WTC11 (cell line): ENCODE measurements at regions not wholly inside any gene's neighbourhood (a gene's known extent, or its start where the extent isn't known, plus 50 kb on each side); places are given as distances from the start of the nearest gene placed in this dataset.

ENCODE experiments used
- ATAC-seq: fragments of 200-7000 bp; cut with Tn5 transposase; 2 replicates; pipeline ENCODE4 v1.10.0; 2021; ENCODE audit warnings: mild to moderate bottlenecking, moderate library complexity
- CTCF ChIA-PET: fragments of 300-600 bp; sonication (Branson Sonifier 250); formaldehyde crosslinking; loops from one replicate; lab custom pipeline; 2021; ENCODE audit warnings: antibody characterized with exemption; lab: Charles Lee
- POLR2A ChIA-PET: fragments of 350-600 bp; sonication (Branson Sonifier 250); formaldehyde crosslinking; loops from one replicate; lab custom pipeline; 2021; ENCODE audit warnings: antibody characterized with exemption; lab: Charles Lee
- DNase-seq: peaks from one replicate; pipeline ENCODE4 v3.0.0; 2021; ENCODE audit warnings: low spot score
- H3K27ac Mint-ChIP-seq: 2 replicates; pipeline ENCODE4 v1.8.0; 2021; ENCODE audit warnings: mixed read lengths
- H3K27me3 Mint-ChIP-seq: 2 replicates; pipeline ENCODE4 v1.8.0; 2021; ENCODE audit warnings: low read depth, mild to moderate bottlenecking, moderate library complexity, mixed read lengths
- H3K36me3 Mint-ChIP-seq: 2 replicates; pipeline ENCODE4 v1.8.0; 2021; ENCODE audit warnings: mixed read lengths
- H3K4me1 Mint-ChIP-seq: 2 replicates; pipeline ENCODE4 v1.8.0; 2022; ENCODE audit warnings: mixed read lengths
- H3K4me3 Mint-ChIP-seq: 2 replicates; pipeline ENCODE4 v1.8.0; 2021; ENCODE audit warnings: mild to moderate bottlenecking, moderate library complexity, mixed read lengths
- H3K9me3 Mint-ChIP-seq: 2 replicates; pipeline ENCODE4 v1.8.0; 2021; ENCODE audit warnings: mixed read lengths
- CREM ChIP-seq: sonication (generic); formaldehyde crosslinking; IDR thresholded peaks from 2 replicates; pipeline ENCODE4 v1.8.1; 2022; ENCODE audit warnings: mild to moderate bottlenecking, missing genetic modification reagents, moderate library complexity
- ESRRA ChIP-seq: sonication (generic); formaldehyde crosslinking; IDR thresholded peaks from 2 replicates; pipeline ENCODE4 v1.8.1; 2022; ENCODE audit warnings: mild to moderate bottlenecking, missing genetic modification reagents, borderline replicate concordance
- MYBL2 ChIP-seq: sonication (generic); formaldehyde crosslinking; IDR thresholded peaks from 2 replicates; pipeline ENCODE4 v1.8.1; 2023; ENCODE audit warnings: mild to moderate bottlenecking, moderate library complexity, missing genetic modification reagents
- NFE2L1 ChIP-seq: sonication (generic); formaldehyde crosslinking; IDR thresholded peaks from 2 replicates; pipeline ENCODE4 v1.8.1; 2023; ENCODE audit warnings: missing genetic modification reagents
- NR3C1 ChIP-seq: sonication (generic); formaldehyde crosslinking; conservative IDR thresholded peaks from 2 replicates; pipeline ENCODE4 v1.8.1; 2023; ENCODE audit warnings: low read depth, mild to moderate bottlenecking, missing genetic modification reagents
- TEAD4 ChIP-seq: sonication (generic); formaldehyde crosslinking; IDR thresholded peaks from 2 replicates; pipeline ENCODE4 v1.8.0; 2022; ENCODE audit warnings: mild to moderate bottlenecking, missing genetic modification reagents
- ZNF138 ChIP-seq: sonication (generic); formaldehyde crosslinking; conservative IDR thresholded peaks from 2 replicates; pipeline ENCODE4 v1.8.1; 2022; ENCODE audit warnings: mild to moderate bottlenecking, moderate library complexity, missing genetic modification reagents
- ZNF423 ChIP-seq: fragments of 250-450 bp; sonication (Bioruptor Pico); IDR thresholded peaks from 2 replicates; pipeline ENCODE4 v2.1.2; 2022; ENCODE audit warnings: mild to moderate bottlenecking, moderate library complexity
- ZNF671 ChIP-seq: fragments of 250-450 bp; sonication (Bioruptor Pico); IDR thresholded peaks from 2 replicates; pipeline ENCODE4 v1.8.0; 2021; ENCODE audit warnings: mild to moderate bottlenecking
- TF ChIP-seq, protein P1 (sequence below): sonication (generic); formaldehyde crosslinking; IDR thresholded peaks from 2 replicates; pipeline ENCODE4 v1.8.1; 2022; ENCODE audit warnings: mild to moderate bottlenecking, moderate library complexity, missing genetic modification reagents
- TF ChIP-seq, protein P2 (sequence below): sonication (generic); formaldehyde crosslinking; IDR thresholded peaks from 2 replicates; pipeline ENCODE4 v1.8.0; 2023; ENCODE audit warnings: missing genetic modification reagents, mild to moderate bottlenecking, borderline replicate concordance
- TF ChIP-seq, protein P3 (sequence below): fragments of 250-450 bp; sonication (Bioruptor Pico); IDR thresholded peaks from 2 replicates; pipeline ENCODE4 v1.9.0; 2021; ENCODE audit warnings: mild to moderate bottlenecking
- TF ChIP-seq, protein P4 (sequence below): fragments of 250-450 bp; sonication (Bioruptor Pico); conservative IDR thresholded peaks from 2 replicates; pipeline ENCODE4 v1.9.0; 2021; ENCODE audit warnings: mild to moderate bottlenecking
- TF ChIP-seq, protein P5 (sequence below): sonication (generic); formaldehyde crosslinking; IDR thresholded peaks from 2 replicates; pipeline ENCODE4 v1.8.1; 2023; ENCODE audit warnings: mild to moderate bottlenecking, missing genetic modification reagents, moderate library complexity
- TF ChIP-seq, protein P6 (sequence below): fragments of 250-450 bp; sonication (Bioruptor Pico); IDR thresholded peaks from 2 replicates; pipeline ENCODE4 v1.9.0; 2021; ENCODE audit warnings: mild to moderate bottlenecking

DNA sequence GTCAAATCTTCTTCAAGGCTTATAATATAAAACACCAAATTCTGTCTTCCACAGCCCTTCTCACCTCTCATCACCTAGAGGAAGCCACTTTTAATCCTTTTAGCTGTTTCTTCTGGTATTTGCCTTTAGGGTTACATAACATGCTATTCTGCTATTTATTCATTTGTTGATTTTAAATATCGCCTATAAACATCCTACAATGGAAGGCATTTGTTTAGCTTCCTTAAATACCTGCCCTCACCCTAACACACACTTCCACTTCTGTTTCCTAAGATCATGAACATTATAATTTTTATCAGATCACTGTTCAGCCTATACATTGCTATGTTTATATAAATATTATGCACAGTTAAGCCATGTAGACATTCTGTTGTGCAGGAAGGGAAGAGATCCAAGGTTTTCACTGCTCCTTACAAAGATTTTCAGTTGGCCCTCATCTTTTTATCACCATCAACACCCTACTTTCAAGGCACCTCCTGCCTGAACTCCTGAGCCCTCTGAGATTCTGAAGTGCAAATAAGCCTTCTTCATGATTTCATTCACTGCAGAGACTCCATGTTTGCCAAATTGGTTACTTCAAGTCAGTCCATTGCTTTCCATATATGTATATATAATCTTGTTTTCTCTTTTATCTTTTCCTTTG, 356.9 kb upstream of the ACTBL2 start:
- CTCF ChIA-PET: interaction anchor here (1.1 kb wide), 1 partner anchor 191 kb away, joined by 7 read pairs; no protein-coding TSS in a partner anchor
- Mint-ChIP-seq H3K4me3 (no peak overlapping the region), H3K27ac (no peak overlapping the region), H3K9me3 (peaks cover 17% of the 10 kb centered on the region), H3K36me3 (peaks cover 18% of the 10 kb centered on the region), H3K4me1 (peaks cover 51% of the 10 kb centered on the region), H3K27me3 (no peaks in the 10 kb centered on the region)
- no peak for DNase-seq
- POLR2A ChIA-PET: interaction anchor here (0.8 kb wide), 1 partner anchor 66 kb away, joined by 3 read pairs; no protein-coding TSS in a partner anchor
- no peak for ATAC-seq
- TF ChIP-seq MYBL2 (CRISPR knock-in tag) (no peak), NR3C1 (no peak), ZNF671 (CRISPR knock-in tag) (no peak), CREM (CRISPR knock-in tag) (no peak), ESRRA (CRISPR knock-in tag) (no peak), ZNF423 (CRISPR knock-in tag) (no peak), NFE2L1 (CRISPR knock-in tag) (no peak), TEAD4 (CRISPR knock-in tag) (no peak), ZNF138 (no peak)
- TF ChIP-seq, protein P1, sequence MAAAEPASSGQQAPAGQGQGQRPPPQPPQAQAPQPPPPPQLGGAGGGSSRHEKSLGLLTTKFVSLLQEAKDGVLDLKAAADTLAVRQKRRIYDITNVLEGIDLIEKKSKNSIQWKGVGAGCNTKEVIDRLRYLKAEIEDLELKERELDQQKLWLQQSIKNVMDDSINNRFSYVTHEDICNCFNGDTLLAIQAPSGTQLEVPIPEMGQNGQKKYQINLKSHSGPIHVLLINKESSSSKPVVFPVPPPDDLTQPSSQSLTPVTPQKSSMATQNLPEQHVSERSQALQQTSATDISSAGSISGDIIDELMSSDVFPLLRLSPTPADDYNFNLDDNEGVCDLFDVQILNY (CRISPR knock-in tag): no peak
- TF ChIP-seq, protein P2, sequence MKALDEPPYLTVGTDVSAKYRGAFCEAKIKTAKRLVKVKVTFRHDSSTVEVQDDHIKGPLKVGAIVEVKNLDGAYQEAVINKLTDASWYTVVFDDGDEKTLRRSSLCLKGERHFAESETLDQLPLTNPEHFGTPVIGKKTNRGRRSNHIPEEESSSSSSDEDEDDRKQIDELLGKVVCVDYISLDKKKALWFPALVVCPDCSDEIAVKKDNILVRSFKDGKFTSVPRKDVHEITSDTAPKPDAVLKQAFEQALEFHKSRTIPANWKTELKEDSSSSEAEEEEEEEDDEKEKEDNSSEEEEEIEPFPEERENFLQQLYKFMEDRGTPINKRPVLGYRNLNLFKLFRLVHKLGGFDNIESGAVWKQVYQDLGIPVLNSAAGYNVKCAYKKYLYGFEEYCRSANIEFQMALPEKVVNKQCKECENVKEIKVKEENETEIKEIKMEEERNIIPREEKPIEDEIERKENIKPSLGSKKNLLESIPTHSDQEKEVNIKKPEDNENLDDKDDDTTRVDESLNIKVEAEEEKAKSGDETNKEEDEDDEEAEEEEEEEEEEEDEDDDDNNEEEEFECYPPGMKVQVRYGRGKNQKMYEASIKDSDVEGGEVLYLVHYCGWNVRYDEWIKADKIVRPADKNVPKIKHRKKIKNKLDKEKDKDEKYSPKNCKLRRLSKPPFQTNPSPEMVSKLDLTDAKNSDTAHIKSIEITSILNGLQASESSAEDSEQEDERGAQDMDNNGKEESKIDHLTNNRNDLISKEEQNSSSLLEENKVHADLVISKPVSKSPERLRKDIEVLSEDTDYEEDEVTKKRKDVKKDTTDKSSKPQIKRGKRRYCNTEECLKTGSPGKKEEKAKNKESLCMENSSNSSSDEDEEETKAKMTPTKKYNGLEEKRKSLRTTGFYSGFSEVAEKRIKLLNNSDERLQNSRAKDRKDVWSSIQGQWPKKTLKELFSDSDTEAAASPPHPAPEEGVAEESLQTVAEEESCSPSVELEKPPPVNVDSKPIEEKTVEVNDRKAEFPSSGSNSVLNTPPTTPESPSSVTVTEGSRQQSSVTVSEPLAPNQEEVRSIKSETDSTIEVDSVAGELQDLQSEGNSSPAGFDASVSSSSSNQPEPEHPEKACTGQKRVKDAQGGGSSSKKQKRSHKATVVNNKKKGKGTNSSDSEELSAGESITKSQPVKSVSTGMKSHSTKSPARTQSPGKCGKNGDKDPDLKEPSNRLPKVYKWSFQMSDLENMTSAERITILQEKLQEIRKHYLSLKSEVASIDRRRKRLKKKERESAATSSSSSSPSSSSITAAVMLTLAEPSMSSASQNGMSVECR (CRISPR knock-in tag): no peak
- TF ChIP-seq, protein P3, sequence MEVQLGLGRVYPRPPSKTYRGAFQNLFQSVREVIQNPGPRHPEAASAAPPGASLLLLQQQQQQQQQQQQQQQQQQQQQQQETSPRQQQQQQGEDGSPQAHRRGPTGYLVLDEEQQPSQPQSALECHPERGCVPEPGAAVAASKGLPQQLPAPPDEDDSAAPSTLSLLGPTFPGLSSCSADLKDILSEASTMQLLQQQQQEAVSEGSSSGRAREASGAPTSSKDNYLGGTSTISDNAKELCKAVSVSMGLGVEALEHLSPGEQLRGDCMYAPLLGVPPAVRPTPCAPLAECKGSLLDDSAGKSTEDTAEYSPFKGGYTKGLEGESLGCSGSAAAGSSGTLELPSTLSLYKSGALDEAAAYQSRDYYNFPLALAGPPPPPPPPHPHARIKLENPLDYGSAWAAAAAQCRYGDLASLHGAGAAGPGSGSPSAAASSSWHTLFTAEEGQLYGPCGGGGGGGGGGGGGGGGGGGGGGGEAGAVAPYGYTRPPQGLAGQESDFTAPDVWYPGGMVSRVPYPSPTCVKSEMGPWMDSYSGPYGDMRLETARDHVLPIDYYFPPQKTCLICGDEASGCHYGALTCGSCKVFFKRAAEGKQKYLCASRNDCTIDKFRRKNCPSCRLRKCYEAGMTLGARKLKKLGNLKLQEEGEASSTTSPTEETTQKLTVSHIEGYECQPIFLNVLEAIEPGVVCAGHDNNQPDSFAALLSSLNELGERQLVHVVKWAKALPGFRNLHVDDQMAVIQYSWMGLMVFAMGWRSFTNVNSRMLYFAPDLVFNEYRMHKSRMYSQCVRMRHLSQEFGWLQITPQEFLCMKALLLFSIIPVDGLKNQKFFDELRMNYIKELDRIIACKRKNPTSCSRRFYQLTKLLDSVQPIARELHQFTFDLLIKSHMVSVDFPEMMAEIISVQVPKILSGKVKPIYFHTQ (CRISPR knock-in tag): no peak
- TF ChIP-seq, protein P4, sequence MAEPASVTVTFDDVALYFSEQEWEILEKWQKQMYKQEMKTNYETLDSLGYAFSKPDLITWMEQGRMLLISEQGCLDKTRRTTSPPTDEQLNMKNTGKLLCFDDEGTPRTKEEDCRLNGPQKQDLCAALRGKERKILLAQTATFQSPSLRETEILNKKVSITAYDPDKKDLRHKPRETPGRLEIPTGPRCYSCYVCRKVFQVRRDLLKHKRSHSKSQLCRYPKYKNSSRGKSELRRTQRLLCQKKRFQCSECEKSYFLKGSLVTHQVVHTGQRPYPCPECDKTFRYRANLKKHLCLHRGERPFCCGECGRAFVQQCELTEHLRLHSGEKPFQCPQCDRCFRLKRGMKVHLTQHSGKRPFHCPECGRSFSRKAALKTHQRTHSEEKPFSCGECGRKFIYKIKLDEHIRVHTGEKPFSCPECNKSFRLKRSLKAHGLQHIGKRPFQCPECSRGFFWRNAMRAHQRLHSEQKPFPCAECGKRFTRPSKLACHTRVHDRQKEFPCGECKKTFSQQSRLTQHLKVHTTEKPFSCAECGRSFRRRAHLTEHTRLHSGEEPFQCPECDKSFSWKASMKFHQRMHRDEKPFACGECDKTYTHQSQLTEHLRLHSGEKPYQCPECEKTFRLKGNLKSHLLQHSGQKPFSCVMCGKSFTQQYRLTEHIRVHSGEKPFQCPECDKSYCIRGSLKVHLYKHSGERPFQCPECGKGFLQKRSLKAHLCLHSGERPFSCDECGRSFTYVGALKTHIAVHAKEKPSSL: no peak
- TF ChIP-seq, protein P5, sequence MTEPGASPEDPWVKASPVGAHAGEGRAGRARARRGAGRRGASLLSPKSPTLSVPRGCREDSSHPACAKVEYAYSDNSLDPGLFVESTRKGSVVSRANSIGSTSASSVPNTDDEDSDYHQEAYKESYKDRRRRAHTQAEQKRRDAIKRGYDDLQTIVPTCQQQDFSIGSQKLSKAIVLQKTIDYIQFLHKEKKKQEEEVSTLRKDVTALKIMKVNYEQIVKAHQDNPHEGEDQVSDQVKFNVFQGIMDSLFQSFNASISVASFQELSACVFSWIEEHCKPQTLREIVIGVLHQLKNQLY (CRISPR knock-in tag): no peak
- TF ChIP-seq, protein P6, sequence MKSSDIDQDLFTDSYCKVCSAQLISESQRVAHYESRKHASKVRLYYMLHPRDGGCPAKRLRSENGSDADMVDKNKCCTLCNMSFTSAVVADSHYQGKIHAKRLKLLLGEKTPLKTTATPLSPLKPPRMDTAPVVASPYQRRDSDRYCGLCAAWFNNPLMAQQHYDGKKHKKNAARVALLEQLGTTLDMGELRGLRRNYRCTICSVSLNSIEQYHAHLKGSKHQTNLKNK (CRISPR knock-in tag): no peak
